Hepatocyte (in vitro differentiated cells): ENCODE measurements at regions not wholly inside any gene's neighbourhood (a gene's known extent, or its start where the extent isn't known, plus 50 kb on each side); places are given as distances from the start of the nearest gene placed in this dataset.

Experiments
- DNase-seq: peaks from one replicate; pipeline ENCODE4 v3.0.0-alpha.2; 2016; ENCODE audit warnings: low spot score
- H2AFZ ChIP-seq: fragments of 200-600 bp; sonication (generic); 2 replicates; pipeline ENCODE4 v1.6.0; 2016; ENCODE audit warnings: antibody characterized with exemption, mild to moderate bottlenecking
- H3K27ac ChIP-seq: fragments of 200-600 bp; sonication (generic); 2 replicates; pipeline ENCODE4 v1.5.1; 2016; ENCODE audit warnings: mild to moderate bottlenecking
- H3K27me3 ChIP-seq: fragments of 200-600 bp; sonication (generic); 2 replicates; pipeline ENCODE4 v1.6.1; 2016
- H3K36me3 ChIP-seq: fragments of 200-600 bp; sonication (generic); replicated peaks from 2 replicates; pipeline ENCODE4 v1.5.1; 2016; ENCODE audit warnings: low read depth; ENCODE audit not compliant: insufficient read depth
- H3K4me1 ChIP-seq: fragments of 200-600 bp; sonication (generic); 2 replicates; pipeline ENCODE4 v1.5.1; 2016; ENCODE audit warnings: mild to moderate bottlenecking, moderate library complexity; ENCODE audit not compliant: insufficient read depth
- H3K4me2 ChIP-seq: fragments of 200-600 bp; sonication (generic); 2 replicates; pipeline ENCODE4 v1.6.0; 2016
- H3K4me3 ChIP-seq: fragments of 200-600 bp; sonication (generic); 2 replicates; pipeline ENCODE4 v1.5.1; 2016; ENCODE audit warnings: mild to moderate bottlenecking
- H3K79me2 ChIP-seq: fragments of 200-600 bp; sonication (generic); 2 replicates; pipeline ENCODE4 v1.6.0; 2017; ENCODE audit warnings: mild to moderate bottlenecking
- H3K9me2 ChIP-seq: fragments of 200-600 bp; sonication (generic); replicated peaks from 2 replicates; pipeline ENCODE4 v1.6.0; 2017; ENCODE audit warnings: mild to moderate bottlenecking; ENCODE audit not compliant: insufficient read depth
- H3K9me3 ChIP-seq: fragments of 200-600 bp; sonication (generic); 2 replicates; pipeline ENCODE4 v1.5.1; 2016; ENCODE audit warnings: low read depth, mild to moderate bottlenecking
- H4K20me1 ChIP-seq: fragments of 200-600 bp; sonication (generic); 2 replicates; pipeline ENCODE4 v1.6.0; 2016; ENCODE audit warnings: mild to moderate bottlenecking; ENCODE audit not compliant: insufficient read depth, poor library complexity, severe bottlenecking
- EZH2 ChIP-seq: fragments of 200-600 bp; sonication (generic); IDR thresholded peaks from 2 replicates; pipeline ENCODE4 v1.6.1; 2016; ENCODE audit warnings: antibody characterized with exemption, mild to moderate bottlenecking, borderline replicate concordance
- EZH2phosphoT487 ChIP-seq: fragments of 200-600 bp; sonication (generic); IDR thresholded peaks from one replicate; pipeline ENCODE4 v1.6.1; 2018; ENCODE audit warnings: antibody characterized with exemption, mild to moderate bottlenecking, low read depth, moderate library complexity; ENCODE audit not compliant: unreplicated experiment, severe bottlenecking
- WGBS: methylation state at CpG from one replicate; pipeline ENCODE4 v1.1.6; 2016; ENCODE audit warnings: low lambda C conversion rate; ENCODE audit errors: missing lambda C conversion rate; 5-methylcytosine and 5-hydroxymethylcytosine counted together
- TF ChIP-seq, protein P1 (sequence below): fragments of 200-600 bp; sonication (generic); IDR thresholded peaks from 2 replicates; pipeline ENCODE4 v1.5.1; 2016; ENCODE audit warnings: antibody characterized with exemption, mild to moderate bottlenecking; ENCODE audit not compliant: poor library complexity

DNA sequence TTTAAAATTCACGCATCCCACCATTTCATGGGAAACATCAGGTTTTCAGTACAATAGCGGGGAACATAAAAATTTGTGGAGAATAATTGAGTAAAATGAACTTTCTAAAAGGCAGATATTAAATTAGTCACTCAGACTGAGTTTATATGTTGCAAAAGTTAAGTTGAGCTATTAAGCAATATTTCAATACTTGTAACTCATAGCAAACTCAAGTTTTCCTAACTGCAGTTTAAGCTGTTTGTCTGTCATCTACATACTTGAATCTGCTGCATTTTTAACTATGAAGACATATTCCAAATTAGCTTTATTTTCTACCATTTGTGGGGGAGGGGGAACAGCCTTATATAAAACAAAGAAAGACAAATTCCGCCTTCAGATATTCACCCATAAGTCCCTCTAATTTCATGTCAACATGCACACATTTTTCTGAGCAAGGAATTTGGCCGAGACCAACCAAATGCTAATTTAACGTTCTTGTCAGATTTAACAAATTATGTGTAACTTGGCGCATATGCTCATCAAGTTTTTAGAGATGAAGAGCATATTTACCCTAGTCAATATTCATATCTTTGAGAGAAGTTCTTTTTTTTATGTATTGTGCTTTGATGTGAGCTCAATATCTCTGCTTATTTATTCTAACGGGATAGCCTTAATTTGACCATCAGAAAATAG lies 462.9 kb downstream of the TXNL1 start:
- Histone ChIP-seq H3K79me2 (no peaks in the 10 kb centered on the region), H3K27ac (no peak overlapping the region), H4K20me1 (no peaks in the 10 kb centered on the region), H3K9me2 (no peaks in the 10 kb centered on the region), H3K27me3 (no peaks in the 10 kb centered on the region), H3K4me1 (no peaks in the 10 kb centered on the region), H3K4me3 (no peak overlapping the region), H3K9me3 (no peaks in the 10 kb centered on the region), H2AFZ (no peak overlapping the region), H3K4me2 (no peak overlapping the region), H3K36me3 (no peaks in the 10 kb centered on the region)
- WGBS = 96% methylated on average over 7 of the region's 7 CpGs
- DNase-seq = no peak
- TF ChIP-seq EZH2 (no peak), EZH2phosphoT487 (no peak)

DNA sequence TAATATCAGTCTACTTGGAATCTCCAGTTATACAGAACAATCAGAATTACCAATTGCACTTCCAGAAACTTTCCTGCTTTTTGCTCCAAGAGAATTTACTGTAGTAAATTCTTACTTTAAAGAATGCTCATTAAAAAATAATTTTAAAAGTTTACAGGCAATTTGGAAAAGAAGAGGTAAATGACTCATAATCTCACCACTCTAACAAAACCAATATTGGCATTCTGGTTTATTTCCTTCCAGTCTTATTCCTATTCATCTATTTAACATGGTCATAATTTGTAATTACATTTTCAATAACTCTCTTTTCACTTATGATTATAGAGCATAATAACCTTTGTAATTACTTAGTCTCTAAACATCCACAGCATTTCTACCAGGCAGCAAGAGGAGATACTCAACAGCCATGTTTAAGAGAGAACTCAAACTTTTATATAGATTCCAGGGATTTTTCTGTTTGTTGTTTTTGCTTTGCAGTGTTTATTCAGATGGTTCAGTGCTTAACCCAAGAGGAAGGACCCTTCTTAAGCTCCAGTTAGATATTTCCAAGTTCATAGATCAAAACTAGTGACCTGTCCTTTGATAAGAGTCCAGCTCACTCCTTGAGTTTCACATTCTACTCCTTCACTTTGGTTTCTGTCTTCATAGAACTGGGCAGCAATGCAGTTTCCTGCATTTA lies 464.7 kb downstream of the TXNL1 start:
- no peaks in the 10 kb centered on the region for H3K36me3 ChIP-seq
- H3K27ac ChIP-seq = no peak overlapping the region
- H3K9me2 ChIP-seq = no peaks in the 10 kb centered on the region
- H3K4me3 ChIP-seq = no peak overlapping the region
- H3K9me3 ChIP-seq = no peaks in the 10 kb centered on the region
- no peaks in the 10 kb centered on the region for H4K20me1 ChIP-seq
- no peak for DNase-seq
- peaks cover 6% of the 10 kb centered on the region for H3K4me1 ChIP-seq
- no peaks in the 10 kb centered on the region for H3K27me3 ChIP-seq
- no peaks in the 10 kb centered on the region for H3K79me2 ChIP-seq
- no peak overlapping the region for H2AFZ ChIP-seq
- TF ChIP-seq EZH2phosphoT487 = no peak
- TF ChIP-seq, protein P1, sequence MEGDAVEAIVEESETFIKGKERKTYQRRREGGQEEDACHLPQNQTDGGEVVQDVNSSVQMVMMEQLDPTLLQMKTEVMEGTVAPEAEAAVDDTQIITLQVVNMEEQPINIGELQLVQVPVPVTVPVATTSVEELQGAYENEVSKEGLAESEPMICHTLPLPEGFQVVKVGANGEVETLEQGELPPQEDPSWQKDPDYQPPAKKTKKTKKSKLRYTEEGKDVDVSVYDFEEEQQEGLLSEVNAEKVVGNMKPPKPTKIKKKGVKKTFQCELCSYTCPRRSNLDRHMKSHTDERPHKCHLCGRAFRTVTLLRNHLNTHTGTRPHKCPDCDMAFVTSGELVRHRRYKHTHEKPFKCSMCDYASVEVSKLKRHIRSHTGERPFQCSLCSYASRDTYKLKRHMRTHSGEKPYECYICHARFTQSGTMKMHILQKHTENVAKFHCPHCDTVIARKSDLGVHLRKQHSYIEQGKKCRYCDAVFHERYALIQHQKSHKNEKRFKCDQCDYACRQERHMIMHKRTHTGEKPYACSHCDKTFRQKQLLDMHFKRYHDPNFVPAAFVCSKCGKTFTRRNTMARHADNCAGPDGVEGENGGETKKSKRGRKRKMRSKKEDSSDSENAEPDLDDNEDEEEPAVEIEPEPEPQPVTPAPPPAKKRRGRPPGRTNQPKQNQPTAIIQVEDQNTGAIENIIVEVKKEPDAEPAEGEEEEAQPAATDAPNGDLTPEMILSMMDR = no peak
- H3K4me2 ChIP-seq = no peak overlapping the region

DNA sequence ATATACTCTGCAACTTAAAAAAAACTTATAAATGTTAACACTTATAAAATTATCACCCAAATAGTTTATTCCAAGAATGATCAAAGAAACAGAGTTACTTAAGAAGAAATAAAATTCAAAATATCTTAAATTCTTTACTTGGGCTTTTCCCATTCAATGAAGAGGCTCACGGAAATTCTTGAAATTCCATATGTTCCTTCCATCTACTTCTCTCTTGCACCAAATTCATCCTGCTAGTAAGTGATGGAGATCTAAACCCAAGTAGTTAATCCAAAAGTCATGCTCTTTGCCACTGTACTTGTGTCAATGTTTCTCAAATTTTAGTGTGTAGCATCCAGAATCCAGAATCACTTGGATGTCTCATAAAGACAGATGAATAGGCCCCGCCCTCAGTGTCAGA lies 465.9 kb downstream of the TXNL1 start:
- Histone ChIP-seq H2AFZ (no peak overlapping the region), H3K27ac (no peak overlapping the region), H3K36me3 (no peaks in the 10 kb centered on the region), H3K4me1 (peaks cover 13% of the 10 kb centered on the region), H3K79me2 (no peaks in the 10 kb centered on the region), H3K9me2 (no peaks in the 10 kb centered on the region), H3K27me3 (no peaks in the 10 kb centered on the region), H3K4me3 (no peak overlapping the region), H3K9me3 (no peaks in the 10 kb centered on the region), H3K4me2 (no peak overlapping the region), H4K20me1 (no peaks in the 10 kb centered on the region)
- 95% methylated on average over 2 of the region's 2 CpGs for WGBS
- DNase-seq = no peak
- TF ChIP-seq EZH2phosphoT487 (no peak), EZH2 (no peak)
- TF ChIP-seq, protein P1 = no peak

DNA sequence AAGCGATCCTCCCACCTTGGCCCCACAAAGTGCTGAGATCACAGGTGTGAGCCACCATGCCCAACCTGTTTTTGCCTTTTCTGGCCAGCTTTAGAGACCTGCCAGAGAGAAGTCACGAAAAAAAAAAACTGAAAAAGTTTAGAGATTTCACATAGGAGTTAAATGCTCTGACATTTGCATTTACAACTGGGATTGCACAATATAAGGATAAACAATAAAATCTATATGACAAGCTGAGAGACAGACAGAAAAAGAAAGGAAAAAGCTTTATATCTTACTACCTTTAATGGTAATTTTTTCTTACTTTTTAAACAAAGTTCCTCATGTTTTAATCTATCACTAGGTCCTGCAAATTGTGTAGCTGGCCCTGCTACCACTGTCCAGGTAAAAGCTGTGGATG lies 466.5 kb downstream of the TXNL1 start:
- H3K9me2 ChIP-seq = no peaks in the 10 kb centered on the region
- TF ChIP-seq, protein P1 = no peak
- H3K9me3 ChIP-seq = no peaks in the 10 kb centered on the region
- H3K4me1 ChIP-seq = peaks cover 14% of the 10 kb centered on the region
- H3K27me3 ChIP-seq = no peaks in the 10 kb centered on the region
- H3K36me3 ChIP-seq = no peaks in the 10 kb centered on the region
- DNase-seq = no peak
- H4K20me1 ChIP-seq = no peaks in the 10 kb centered on the region
- H2AFZ ChIP-seq = no peak overlapping the region
- H3K4me2 ChIP-seq = no peak overlapping the region
- WGBS = 90% methylated on average over 2 of the region's 2 CpGs
- H3K27ac ChIP-seq = no peak overlapping the region
- no peaks in the 10 kb centered on the region for H3K79me2 ChIP-seq
- H3K4me3 ChIP-seq = no peak overlapping the region
